Neural crest cell (in vitro differentiated cells): ENCODE measurements at regions not wholly inside any gene's neighbourhood (a gene's known extent, or its start where the extent isn't known, plus 50 kb on each side); places are given as distances from the start of the nearest gene placed in this dataset.
"Not testable (repeated sequence)": the region's sequence is repeated elsewhere in the genome, so short reads cannot be mapped to it uniquely, and the experiment has no call there.

Source experiments
- DNase-seq: peaks from one replicate; pipeline ENCODE4 v3.0.0; 2021; ENCODE audit warnings: low read depth, mixed read lengths, low spot score
- H3K27ac Mint-ChIP-seq: one replicate; pipeline ENCODE4 v1.8.0; 2021; ENCODE audit warnings: mild to moderate bottlenecking, mixed read lengths; ENCODE audit not compliant: unreplicated experiment
- H3K27me3 Mint-ChIP-seq: 2 replicates; pipeline ENCODE4 v1.8.0; 2021; ENCODE audit warnings: low read depth, mild to moderate bottlenecking, mixed read lengths
- H3K36me3 Mint-ChIP-seq: 2 replicates; pipeline ENCODE4 v1.8.0; 2021; ENCODE audit warnings: low read depth, mild to moderate bottlenecking, mixed read lengths
- H3K4me1 Mint-ChIP-seq: 2 replicates; pipeline ENCODE4 v1.8.0; 2021; ENCODE audit warnings: mixed read lengths
- H3K4me3 Mint-ChIP-seq: one replicate; pipeline ENCODE4 v1.8.0; 2021; ENCODE audit warnings: mild to moderate bottlenecking, mixed read lengths
- H3K9me3 Mint-ChIP-seq: 2 replicates; pipeline ENCODE4 v1.8.0; 2021; ENCODE audit warnings: mixed read lengths
- CTCF ChIP-seq: fragments of 200-600 bp; sonication (generic); conservative IDR thresholded peaks from 2 replicates; pipeline ENCODE4 v1.5.0; 2021; ENCODE audit warnings: antibody characterized with exemption, mild to moderate bottlenecking

DNA sequence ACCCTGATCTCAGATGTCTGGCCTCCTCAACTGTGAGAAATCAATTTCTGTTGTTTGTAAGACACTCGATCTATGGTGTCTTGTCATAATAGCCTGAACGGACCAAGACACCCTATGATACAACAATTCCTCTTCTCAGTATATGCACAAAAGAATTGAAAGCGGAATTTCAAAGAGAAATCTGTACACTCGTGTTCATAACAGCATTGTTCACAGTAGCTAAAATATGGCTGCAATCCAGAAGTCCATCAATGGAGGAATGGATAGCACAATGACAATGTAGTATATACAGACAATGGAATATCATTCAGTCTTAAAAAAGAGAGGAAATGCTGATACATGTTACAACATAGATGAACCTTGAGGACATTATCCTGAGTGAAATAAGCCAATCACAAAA, 354.6 kb downstream of the SFMBT2 start:
- no peak overlapping the region for H3K27ac Mint-ChIP-seq
- no peak for TF ChIP-seq CTCF
- H3K9me3 Mint-ChIP-seq: peaks cover 4% of the 10 kb centered on the region
- DNase-seq: no peak
- H3K4me1 Mint-ChIP-seq: no peaks in the 10 kb centered on the region
- no peaks in the 10 kb centered on the region for H3K27me3 Mint-ChIP-seq
- no peak overlapping the region for H3K4me3 Mint-ChIP-seq
- no peaks in the 10 kb centered on the region for H3K36me3 Mint-ChIP-seq

GRCh38 chr10:7054915-7055314, 355.9 kb downstream of the SFMBT2 start:
- no peaks in the 10 kb centered on the region for H3K27me3 Mint-ChIP-seq
- no peak overlapping the region for H3K27ac Mint-ChIP-seq
- no peaks in the 10 kb centered on the region for H3K36me3 Mint-ChIP-seq
- no peaks in the 10 kb centered on the region for H3K4me1 Mint-ChIP-seq
- H3K4me3 Mint-ChIP-seq: no peak overlapping the region
- DNase-seq: peak; percentile 6
- peak; percentile 50 for TF ChIP-seq CTCF
- peaks cover 10% of the 10 kb centered on the region for H3K9me3 Mint-ChIP-seq

DNA sequence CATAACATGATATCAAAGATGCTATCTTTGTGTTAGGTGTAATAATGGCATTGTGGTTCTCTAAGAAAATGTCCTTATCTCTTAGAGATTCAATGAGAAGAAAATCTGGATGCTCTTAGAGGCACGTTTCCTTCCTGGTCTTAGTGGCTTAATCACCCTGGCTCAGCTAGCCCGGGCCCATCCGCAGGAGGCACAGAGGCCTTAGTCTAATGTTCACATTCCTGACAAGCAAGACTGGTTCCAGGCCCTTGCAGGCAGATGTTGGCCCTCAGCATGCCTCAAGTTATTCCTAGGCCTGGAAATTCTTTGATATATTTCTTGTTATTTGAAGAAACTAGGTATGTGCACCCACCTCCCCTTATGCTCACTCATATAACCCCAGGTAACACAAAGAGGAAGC, 357.6 kb downstream of the SFMBT2 start:
- H3K27ac Mint-ChIP-seq: no peak overlapping the region
- DNase-seq: no peak
- H3K27me3 Mint-ChIP-seq: no peaks in the 10 kb centered on the region
- no peaks in the 10 kb centered on the region for H3K36me3 Mint-ChIP-seq
- H3K9me3 Mint-ChIP-seq: peaks cover 14% of the 10 kb centered on the region
- H3K4me3 Mint-ChIP-seq: no peak overlapping the region
- H3K4me1 Mint-ChIP-seq: no peaks in the 10 kb centered on the region
- no peak for TF ChIP-seq CTCF

- H3K9me3 Mint-ChIP-seq: peaks cover 14% of the 10 kb centered on the region
- H3K36me3 Mint-ChIP-seq, H3K4me1 Mint-ChIP-seq, DNase-seq, H3K4me3 Mint-ChIP-seq, H3K27me3 Mint-ChIP-seq, H3K27ac Mint-ChIP-seq: not testable (repeated sequence)
Measured at GRCh38 chr10:7050024-7050423, 360.8 kb downstream of the SFMBT2 start.

GRCh38 chr10:7048061-7048460, 362.8 kb downstream of the SFMBT2 start:
- DNase-seq: no peak
- H3K27me3 Mint-ChIP-seq: no peaks in the 10 kb centered on the region
- H3K4me1 Mint-ChIP-seq: no peaks in the 10 kb centered on the region
- TF ChIP-seq CTCF: no peak
- H3K4me3 Mint-ChIP-seq: no peak overlapping the region
- no peak overlapping the region for H3K27ac Mint-ChIP-seq
- H3K9me3 Mint-ChIP-seq: peaks cover 14% of the 10 kb centered on the region
- H3K36me3 Mint-ChIP-seq: no peaks in the 10 kb centered on the region

DNA sequence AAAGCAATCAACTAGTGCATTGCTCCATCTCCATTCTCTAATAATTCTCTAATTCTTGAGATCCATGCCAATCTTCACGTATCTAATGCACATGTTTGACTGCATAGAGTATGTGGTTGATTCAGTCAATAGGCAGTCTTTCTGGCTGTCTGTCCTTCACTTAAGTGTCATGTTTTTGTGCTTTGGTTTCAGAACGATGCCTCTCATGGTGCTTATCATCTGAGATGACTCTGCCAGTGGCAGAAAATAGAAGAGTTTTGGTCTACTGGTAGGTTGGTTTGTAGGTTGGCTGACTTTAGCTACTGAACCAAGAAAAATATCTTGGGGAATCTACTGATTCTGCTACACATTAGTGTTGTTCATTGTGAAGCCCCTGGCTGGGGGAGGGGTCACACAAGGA, 364.2 kb downstream of the SFMBT2 start:
- no peak overlapping the region for H3K4me3 Mint-ChIP-seq
- no peaks in the 10 kb centered on the region for H3K36me3 Mint-ChIP-seq
- no peak overlapping the region for H3K27ac Mint-ChIP-seq
- TF ChIP-seq CTCF: no peak
- H3K4me1 Mint-ChIP-seq: peaks cover 7% of the 10 kb centered on the region
- H3K27me3 Mint-ChIP-seq: no peaks in the 10 kb centered on the region
- H3K9me3 Mint-ChIP-seq: peaks cover 14% of the 10 kb centered on the region
- no peak for DNase-seq
